Sigmoid colon (tissue), 6 donors: ENCODE measurements at regions not wholly inside any gene's neighbourhood (a gene's known extent, or its start where the extent isn't known, plus 50 kb on each side); places are given as distances from the start of the nearest gene placed in this dataset.
A peak's percentile ranks its signal among the peaks of the same experiment; 100 is the strongest.

Source experiments
- DNase-seq: peaks from one replicate; pipeline ENCODE4 v3.0.0-alpha.2; 2019
- H3K27ac ChIP-seq, 4 donors: fragments of 200-600 bp; sonication (generic); one replicate each; pipeline ENCODE4 v1.5.1; 2016 to 2019; ENCODE audit warnings: mild to moderate bottlenecking in 1 of 4
- H3K27me3 ChIP-seq, 3 donors: fragments of 200-600 bp; sonication (generic); one replicate each; pipeline ENCODE4 v1.5.1; 2019; ENCODE audit warnings: mild to moderate bottlenecking in 1 of 3
- H3K36me3 ChIP-seq, 4 donors: fragments of 200-600 bp; sonication (generic); one replicate each; pipeline ENCODE4 v1.5.1; 2016 to 2019
- H3K4me1 ChIP-seq, 4 donors: fragments of 200-600 bp; sonication (generic); one replicate each; pipeline ENCODE4 v1.5.1; 2017 to 2019
- H3K4me3 ChIP-seq, 4 donors: fragments of 200-600 bp; sonication (generic); one replicate each; pipeline ENCODE4 v1.5.1; 2017 to 2019; ENCODE audit warnings: mild to moderate bottlenecking in 2 of 4, moderate library complexity in 1 of 4
- H3K9me3 ChIP-seq, 4 donors: fragments of 200-600 bp in 3 of 4; sonication (generic) in 3 of 4; one replicate each; pipeline versions ENCODE4 v1.5.1 to v1.6.1; 2013 to 2019
- CTCF ChIP-seq, 4 experiments: fragments of 450-650 bp in 3 of 4; fragments of 200-600 bp in 1 of 4; IDR thresholded peaks; one replicate each; pipeline ENCODE4 v1.5.1; 2016 to 2019; ENCODE audit warnings: antibody characterized with exemption in 4 of 4, mild to moderate bottlenecking in 3 of 4, moderate library complexity in 2 of 4
- EP300 ChIP-seq, 4 donors: sonication (generic); formaldehyde crosslinking; IDR thresholded peaks; one replicate each; pipeline ENCODE4 v1.6.1; 2017; ENCODE audit warnings: antibody characterized with exemption in 4 of 4
- POLR2A ChIP-seq, 2 donors: fragments of 450-650 bp; IDR thresholded peaks; one replicate each; pipeline ENCODE4 v1.6.1; 2016; ENCODE audit warnings: antibody characterized with exemption in 2 of 2, mild to moderate bottlenecking in 2 of 2, moderate library complexity in 2 of 2
- POLR2AphosphoS5 ChIP-seq, 4 donors: sonication (generic); formaldehyde crosslinking; IDR thresholded peaks; one replicate each; pipeline ENCODE4 v1.6.1; 2017; ENCODE audit warnings: antibody characterized with exemption in 4 of 4
- WGBS, 2 donors: extraction: QIAGEN DNeasy Blood & Tissue Kit; methylation state at CpG; one replicate each; pipeline ENCODE4 v1.1.7; 2013; 5-methylcytosine and 5-hydroxymethylcytosine counted together
- intact Hi-C: fragments of 100-400 bp; cut with DNase I; formaldehyde crosslinking; loops from one replicate; pipeline ENCODE4 v1.15.1; 2023
- donor health status: healthy with polysubstance abuse.
- donor health status: healthy.

- no peak overlapping the region for H3K27ac ChIP-seq
- intact Hi-C loops = no loop called here
- no peaks in the 10 kb centered on the region for H3K4me1 ChIP-seq
- H3K27me3 ChIP-seq = no peaks in the 10 kb centered on the region
- H3K4me3 ChIP-seq = no peak overlapping the region
- TF ChIP-seq EP300 (IDR thresholded peaks at IDR 0.05) = no peak
- TF ChIP-seq POLR2A (IDR thresholded peaks at IDR 0.05) = no peak
- no peak for TF ChIP-seq POLR2AphosphoS5 (IDR thresholded peaks at IDR 0.05)
- H3K36me3 ChIP-seq = no peaks in the 10 kb centered on the region
- no peak for DNase-seq
- no peaks in the 10 kb centered on the region for H3K9me3 ChIP-seq
Measured at GRCh38 chr2:234770715-234771141, 181.1 kb upstream of the SH3BP4 start.

- WGBS, 2 donors = 88 to 92% methylated on average over 11 of the region's 11 CpGs
- Histone ChIP-seq H3K4me3 (no peak overlapping the region), H3K4me1 (no peaks in the 10 kb centered on the region), H3K9me3 (no peaks in the 10 kb centered on the region), H3K36me3 (no peaks in the 10 kb centered on the region), H3K27ac (peak overlapping the region in 2 of 4 donors; percentile 1 to 12), H3K27me3 (no peaks in the 10 kb centered on the region)
- no peak for DNase-seq
- intact Hi-C loops = no loop called here
- TF ChIP-seq POLR2A (IDR thresholded peaks at IDR 0.05) (no peak), POLR2AphosphoS5 (IDR thresholded peaks at IDR 0.05) (no peak), EP300 (IDR thresholded peaks at IDR 0.05) (no peak), CTCF (IDR thresholded peaks at IDR 0.05) (no peak)
Measured at GRCh38 chr2:234770031-234770506, 181.7 kb upstream of the SH3BP4 start.

- H3K4me1 ChIP-seq = no peaks in the 10 kb centered on the region
- H3K27ac ChIP-seq = no peak overlapping the region
- WGBS, 2 donors = 91 to 93% methylated on average over 9 of the region's 9 CpGs
- no peak for DNase-seq
- no peaks in the 10 kb centered on the region for H3K9me3 ChIP-seq
- TF ChIP-seq CTCF (IDR thresholded peaks at IDR 0.05) = no peak
- H3K27me3 ChIP-seq = no peaks in the 10 kb centered on the region
- no peaks in the 10 kb centered on the region for H3K36me3 ChIP-seq
- no peak overlapping the region for H3K4me3 ChIP-seq
- intact Hi-C loops = no loop called here
Measured at GRCh38 chr2:234768608-234769196, 183.1 kb upstream of the SH3BP4 start.

- Histone ChIP-seq H3K27me3 (no peaks in the 10 kb centered on the region), H3K4me3 (no peak overlapping the region), H3K9me3 (no peaks in the 10 kb centered on the region), H3K4me1 (peaks cover 0 to 7% (median 3%) of the 10 kb centered on the region in 4 donors), H3K36me3 (no peaks in the 10 kb centered on the region), H3K27ac (no peak overlapping the region)
- intact Hi-C loops = no loop called here
- TF ChIP-seq POLR2AphosphoS5 (IDR thresholded peaks at IDR 0.05) (no peak), EP300 (IDR thresholded peaks at IDR 0.05) (no peak), CTCF (IDR thresholded peaks at IDR 0.05) (no peak), POLR2A (IDR thresholded peaks at IDR 0.05) (no peak)
- 68 to 74% methylated on average over 5 of the region's 5 CpGs for WGBS, 2 donors
- no peak for DNase-seq
Measured at GRCh38 chr2:234765279-234765678, 186.5 kb upstream of the SH3BP4 start.

- Histone ChIP-seq H3K27me3 (no peaks in the 10 kb centered on the region), H3K4me1 (peaks cover 0 to 7% (median 3%) of the 10 kb centered on the region in 4 donors), H3K36me3 (no peaks in the 10 kb centered on the region), H3K4me3 (no peak overlapping the region), H3K27ac (no peak overlapping the region), H3K9me3 (no peaks in the 10 kb centered on the region)
- TF ChIP-seq POLR2AphosphoS5 (IDR thresholded peaks at IDR 0.05) = no peak
- TF ChIP-seq CTCF (IDR thresholded peaks at IDR 0.05) = no peak
- no peak for TF ChIP-seq POLR2A (IDR thresholded peaks at IDR 0.05)
- no peak for TF ChIP-seq EP300 (IDR thresholded peaks at IDR 0.05)
- intact Hi-C loops = no loop called here
- 88 to 92% methylated on average over 3 of the region's 3 CpGs for WGBS, 2 donors
- DNase-seq = no peak
Measured at GRCh38 chr2:234764372-234764771, 187.4 kb upstream of the SH3BP4 start.
